ENCODE measurements at regions not wholly inside any gene's neighbourhood (a gene's known extent, or its start where the extent isn't known, plus 50 kb on each side); places are given as distances from the start of the nearest gene placed in this dataset.
"Not testable (repeated sequence)": the region's sequence is repeated elsewhere in the genome, so short reads cannot be mapped to it uniquely, and the experiment has no call there.

DNA sequence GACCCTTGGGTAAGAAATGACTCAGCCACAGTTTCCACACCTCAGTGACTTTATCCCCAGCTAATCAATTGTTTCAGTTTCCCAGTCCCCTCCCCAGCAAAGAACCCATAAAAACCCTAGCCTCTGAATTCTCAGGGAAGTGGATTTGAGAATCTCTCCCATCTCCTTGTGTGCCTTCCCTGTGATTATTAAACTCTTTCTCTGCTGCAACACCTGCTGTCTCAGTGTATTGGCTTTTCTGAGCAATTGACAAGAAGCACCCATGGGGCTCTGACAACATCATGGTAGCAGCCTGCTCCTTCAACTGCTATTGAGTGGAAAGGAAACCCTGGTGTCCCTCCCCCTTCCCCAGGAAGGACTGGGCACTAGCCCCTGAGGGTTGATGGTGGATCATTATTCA is 73.7 kb downstream of the UQCRFS1 start:
- Histone ChIP-seq H3K4me3 (ENCODE audit: low read depth, low read length, poor library complexity, severe bottlenecking) (no peak overlapping the region), H3K9me3 (ENCODE audit: low read depth, low read length, poor library complexity, severe bottlenecking) (peaks cover 19% of the 10 kb centered on the region), H3K27me3 (replicated peaks; ENCODE audit: insufficient read depth, low read depth, low read length, poor library complexity) (no peaks in the 10 kb centered on the region), H3K27ac (ENCODE audit: low read depth, low read length, poor library complexity, severe bottlenecking) (no peak overlapping the region), H3K4me1 (ENCODE audit: insufficient read depth, low read length, poor library complexity, severe bottlenecking) (no peaks in the 10 kb centered on the region), H3K36me3 (ENCODE audit: insufficient read depth, low read length, poor library complexity, severe bottlenecking) (no peaks in the 10 kb centered on the region)
- intact Hi-C loops (cut with micrococcal nuclease; ENCODE audit: unreplicated experiment), result no loop called here
- DNase-seq (ENCODE audit: low spot score), result no peak
- TF ChIP-seq CTCF (conservative IDR thresholded peaks at IDR 0.05; ENCODE audit: low read depth, low read length) (no peak), EZH2 (IDR thresholded peaks at IDR 0.05; ENCODE audit: borderline replicate concordance, low read depth, low read length, poor library complexity, severe bottlenecking) (no peak)
- no TSS peak for BruUV-seq (replicated peaks)
- CTCF ChIA-PET, result no interaction called here
- POLR2A ChIA-PET (ENCODE audit: low non-redundant PET), result no interaction called here

DNA sequence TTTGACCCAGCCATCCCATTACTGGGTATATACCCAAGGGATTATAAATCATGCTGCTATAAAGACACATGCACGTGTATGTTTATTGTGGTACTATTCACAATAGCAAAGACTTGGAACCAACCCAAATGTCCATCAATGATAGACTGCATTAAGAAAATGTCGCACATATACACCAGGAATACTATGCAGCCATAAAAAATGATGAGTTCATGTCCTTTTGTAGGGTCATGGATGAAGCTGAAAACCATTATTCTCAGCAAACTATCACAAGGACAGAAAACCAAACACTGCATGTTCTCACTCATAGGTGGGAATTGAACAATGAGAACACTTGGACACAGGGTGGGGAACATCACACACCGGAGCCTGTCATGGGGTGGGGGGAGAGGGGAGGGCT is 74.7 kb downstream of the UQCRFS1 start:
- H3K4me1 ChIP-seq (ENCODE audit: insufficient read depth, low read length, poor library complexity, severe bottlenecking); H3K27me3 ChIP-seq (replicated peaks; ENCODE audit: insufficient read depth, low read depth, low read length, poor library complexity); DNase-seq (ENCODE audit: low spot score); H3K27ac ChIP-seq (ENCODE audit: low read depth, low read length, poor library complexity, severe bottlenecking); intact Hi-C loops (cut with micrococcal nuclease; ENCODE audit: unreplicated experiment); H3K36me3 ChIP-seq (ENCODE audit: insufficient read depth, low read length, poor library complexity, severe bottlenecking); H3K4me3 ChIP-seq (ENCODE audit: low read depth, low read length, poor library complexity, severe bottlenecking); CTCF ChIA-PET; POLR2A ChIA-PET (ENCODE audit: low non-redundant PET); BruUV-seq (replicated peaks): not testable (repeated sequence)
- H3K9me3 ChIP-seq (ENCODE audit: low read depth, low read length, poor library complexity, severe bottlenecking), result peaks cover 19% of the 10 kb centered on the region

- ChIA-PET CTCF (no interaction called here), POLR2A (ENCODE audit: low non-redundant PET) (no interaction called here)
- intact Hi-C loops (cut with micrococcal nuclease; ENCODE audit: unreplicated experiment), result no loop called here
- no peak overlapping the region for H3K4me3 ChIP-seq (ENCODE audit: low read depth, low read length, poor library complexity, severe bottlenecking)
- no peak overlapping the region for H3K27ac ChIP-seq (ENCODE audit: low read depth, low read length, poor library complexity, severe bottlenecking)
- H3K9me3 ChIP-seq (ENCODE audit: low read depth, low read length, poor library complexity, severe bottlenecking), result peaks cover 20% of the 10 kb centered on the region
- no TSS peak for BruUV-seq (replicated peaks)
- TF ChIP-seq CTCF (conservative IDR thresholded peaks at IDR 0.05; ENCODE audit: low read depth, low read length) (no peak), EZH2 (IDR thresholded peaks at IDR 0.05; ENCODE audit: borderline replicate concordance, low read depth, low read length, poor library complexity, severe bottlenecking) (no peak)
- no peak for DNase-seq (ENCODE audit: low spot score)
- H3K4me1 ChIP-seq (ENCODE audit: insufficient read depth, low read length, poor library complexity, severe bottlenecking), result no peaks in the 10 kb centered on the region
- no peaks in the 10 kb centered on the region for H3K36me3 ChIP-seq (ENCODE audit: insufficient read depth, low read length, poor library complexity, severe bottlenecking)
- H3K27me3 ChIP-seq (replicated peaks; ENCODE audit: insufficient read depth, low read depth, low read length, poor library complexity), result no peaks in the 10 kb centered on the region
Observed at GRCh38 chr19:29131456-29131855, 81.5 kb downstream of the UQCRFS1 start.

GRCh38 chr19:29129148-29129547 is 83.8 kb downstream of the UQCRFS1 start:
- BruUV-seq (replicated peaks), result no TSS peak
- Histone ChIP-seq H3K4me3 (ENCODE audit: low read depth, low read length, poor library complexity, severe bottlenecking) (no peak overlapping the region), H3K27me3 (replicated peaks; ENCODE audit: insufficient read depth, low read depth, low read length, poor library complexity) (no peaks in the 10 kb centered on the region), H3K27ac (ENCODE audit: low read depth, low read length, poor library complexity, severe bottlenecking) (no peak overlapping the region), H3K4me1 (ENCODE audit: insufficient read depth, low read length, poor library complexity, severe bottlenecking) (no peaks in the 10 kb centered on the region), H3K36me3 (ENCODE audit: insufficient read depth, low read length, poor library complexity, severe bottlenecking) (no peaks in the 10 kb centered on the region), H3K9me3 (ENCODE audit: low read depth, low read length, poor library complexity, severe bottlenecking) (peaks cover 27% of the 10 kb centered on the region)
- TF ChIP-seq EZH2 (IDR thresholded peaks at IDR 0.05; ENCODE audit: borderline replicate concordance, low read depth, low read length, poor library complexity, severe bottlenecking) (no peak), CTCF (conservative IDR thresholded peaks at IDR 0.05; ENCODE audit: low read depth, low read length) (no peak)
- ChIA-PET CTCF (no interaction called here), POLR2A (ENCODE audit: low non-redundant PET) (no interaction called here)
- DNase-seq (ENCODE audit: low spot score), result no peak
- intact Hi-C loops (cut with micrococcal nuclease; ENCODE audit: unreplicated experiment), result no loop called here
